Loucy (cell line): ENCODE measurements at regions not wholly inside any gene's neighbourhood (a gene's known extent, or its start where the extent isn't known, plus 50 kb on each side); places are given as distances from the start of the nearest gene placed in this dataset.

Experiments used
- H2AFZ ChIP-seq: fragments of 200-600 bp; sonication (generic); 2 replicates; pipeline ENCODE4 v1.6.0; 2016; ENCODE audit warnings: antibody characterized with exemption, mild to moderate bottlenecking, low read length, moderate library complexity
- H3F3A ChIP-seq: fragments of 200-600 bp; 2 replicates; pipeline ENCODE4 v1.6.0; 2016; ENCODE audit warnings: antibody characterized with exemption, low read depth, mild to moderate bottlenecking
- H3K27me3 ChIP-seq: fragments of 200-600 bp; sonication (generic); 2 replicates; pipeline ENCODE4 v1.6.1; 2014; ENCODE audit warnings: low read length, mild to moderate bottlenecking; ENCODE audit not compliant: insufficient read depth, poor library complexity, severe bottlenecking
- H3K36me3 ChIP-seq: fragments of 200-600 bp; sonication (generic); 2 replicates; pipeline ENCODE4 v1.6.1; 2016; ENCODE audit warnings: low read length; ENCODE audit not compliant: insufficient read depth
- H3K4me1 ChIP-seq: fragments of 200-600 bp; sonication (generic); 2 replicates; pipeline ENCODE4 v1.5.1; 2014; ENCODE audit warnings: low read length, mild to moderate bottlenecking; ENCODE audit not compliant: insufficient read depth, poor library complexity, severe bottlenecking
- H3K4me2 ChIP-seq: fragments of 200-600 bp; sonication (generic); 2 replicates; pipeline ENCODE4 v1.6.0; 2014; ENCODE audit warnings: antibody characterized with exemption, low read length, low read depth, mild to moderate bottlenecking; ENCODE audit not compliant: poor library complexity, severe bottlenecking
- H3K4me3 ChIP-seq: fragments of 200-600 bp; sonication (generic); 2 replicates; pipeline ENCODE4 v1.5.1; 2014; ENCODE audit warnings: low read length, mild to moderate bottlenecking, mixed read lengths; ENCODE audit not compliant: poor library complexity, severe bottlenecking
- H3K79me2 ChIP-seq: fragments of 200-600 bp; sonication (generic); 2 replicates; pipeline ENCODE4 v1.6.1; 2014; ENCODE audit warnings: low read length; ENCODE audit not compliant: insufficient read depth
- H3K9ac ChIP-seq: fragments of 200-600 bp; sonication (generic); 2 replicates; pipeline ENCODE4 v1.6.0; 2014; ENCODE audit warnings: mild to moderate bottlenecking, low read depth, low read length, moderate library complexity; ENCODE audit not compliant: poor library complexity, severe bottlenecking
- H3K9me2 ChIP-seq: fragments of 200-600 bp; sonication (generic); replicated peaks from 2 replicates; pipeline ENCODE4 v1.6.1; 2016; ENCODE audit warnings: low read depth, low read length, mixed read lengths
- H3K9me3 ChIP-seq: fragments of 200-600 bp; sonication (generic); 2 replicates; pipeline ENCODE4 v1.6.1; 2014; ENCODE audit warnings: mild to moderate bottlenecking, antibody characterized with exemption, low read length, low read depth; ENCODE audit not compliant: insufficient read depth
- H4K20me1 ChIP-seq: fragments of 200-600 bp; sonication (generic); 2 replicates; pipeline ENCODE4 v1.6.0; 2014; ENCODE audit warnings: antibody characterized with exemption, low read length, mild to moderate bottlenecking; ENCODE audit not compliant: insufficient read depth, poor library complexity, severe bottlenecking
- CTCF ChIP-seq: fragments of 200-600 bp; sonication (generic); conservative IDR thresholded peaks from 2 replicates; pipeline ENCODE4 v1.5.1; 2014; ENCODE audit warnings: mild to moderate bottlenecking, antibody characterized with exemption, low read length
- EZH2phosphoT487 ChIP-seq: fragments of 200-600 bp; IDR thresholded peaks from 2 replicates; pipeline ENCODE4 v1.6.1; 2018; ENCODE audit warnings: antibody characterized with exemption, mild to moderate bottlenecking, moderate library complexity, borderline replicate concordance

- Histone ChIP-seq H3F3A (no peaks in the 10 kb centered on the region), H3K79me2 (no peaks in the 10 kb centered on the region), H3K27me3 (no peaks in the 10 kb centered on the region), H4K20me1 (no peaks in the 10 kb centered on the region), H3K4me1 (peaks cover 6% of the 10 kb centered on the region), H3K4me2 (no peak overlapping the region), H3K9me2 (no peaks in the 10 kb centered on the region), H3K9ac (no peak overlapping the region), H3K4me3 (no peak overlapping the region), H3K36me3 (no peaks in the 10 kb centered on the region), H3K9me3 (no peaks in the 10 kb centered on the region), H2AFZ (no peak overlapping the region)
- TF ChIP-seq CTCF (no peak), EZH2phosphoT487 (no peak)
Measured at GRCh38 chr17:15888436-15888835, 56.5 kb upstream of the ADORA2B start.

DNA sequence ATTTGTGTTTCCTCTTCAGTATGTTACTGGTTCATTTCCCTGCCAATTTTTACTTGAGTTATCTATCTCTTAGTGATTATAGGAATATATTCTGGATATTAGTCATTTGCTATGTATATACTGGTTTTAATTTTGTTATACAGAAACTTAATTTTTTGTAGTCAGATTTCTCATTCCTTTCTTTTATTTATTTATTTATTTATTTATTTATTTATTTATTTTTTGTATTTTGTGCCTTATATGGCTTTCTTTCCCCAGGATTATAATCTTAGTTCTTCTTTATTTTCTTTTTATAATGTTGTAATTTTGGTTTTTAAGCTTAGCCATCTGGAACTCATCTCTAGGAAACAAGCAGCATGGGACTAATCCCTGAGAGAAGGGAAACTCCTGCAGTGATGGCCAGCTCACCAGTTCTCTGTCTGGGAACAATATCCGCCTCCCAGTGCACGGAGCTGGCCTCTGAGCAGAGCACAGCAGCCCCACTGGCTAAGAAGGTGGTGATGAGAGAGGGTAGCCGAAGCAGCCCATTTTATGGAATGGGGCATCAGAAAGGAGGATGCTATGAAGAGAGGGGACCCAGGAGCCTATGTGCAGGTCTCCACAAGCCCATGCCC, 54.5 kb upstream of the ADORA2B start:
- H3K4me1 ChIP-seq: peaks cover 9% of the 10 kb centered on the region

DNA sequence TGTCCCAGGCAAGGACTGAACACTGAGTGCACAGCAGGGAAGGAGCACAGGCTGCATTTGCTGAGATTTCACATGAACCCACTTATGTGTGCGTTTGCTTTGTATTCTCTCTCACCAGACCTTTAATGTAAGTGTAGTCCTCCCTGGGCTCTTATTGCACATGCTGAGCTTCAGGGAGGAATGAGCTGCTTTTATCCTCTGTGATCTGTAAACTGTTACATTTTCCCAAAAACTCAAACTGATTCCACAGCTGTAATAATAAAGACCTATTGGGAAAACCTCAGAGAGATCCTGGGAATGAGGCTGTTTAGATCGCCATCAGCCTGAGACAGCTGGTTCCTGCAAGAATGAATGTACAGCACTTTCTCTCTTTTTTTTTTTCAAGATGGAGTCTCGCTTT, 53.6 kb upstream of the ADORA2B start:
- H3K9ac ChIP-seq: no peak overlapping the region
- no peaks in the 10 kb centered on the region for H3K9me2 ChIP-seq
- H3K36me3 ChIP-seq: no peaks in the 10 kb centered on the region
- no peak overlapping the region for H2AFZ ChIP-seq
- no peak for TF ChIP-seq CTCF
- TF ChIP-seq EZH2phosphoT487: no peak
- H3K79me2 ChIP-seq: no peaks in the 10 kb centered on the region
- H3K4me3 ChIP-seq: no peak overlapping the region
- no peaks in the 10 kb centered on the region for H3K27me3 ChIP-seq
- H3K4me2 ChIP-seq: no peak overlapping the region
- no peaks in the 10 kb centered on the region for H3F3A ChIP-seq
- no peaks in the 10 kb centered on the region for H3K9me3 ChIP-seq
- H3K4me1 ChIP-seq: peaks cover 5% of the 10 kb centered on the region
- H4K20me1 ChIP-seq: no peaks in the 10 kb centered on the region

More for the DNA sequence above, 54.5 kb upstream of the ADORA2B start:
- H3K36me3 ChIP-seq: no peaks in the 10 kb centered on the region
- no peaks in the 10 kb centered on the region for H3K9me3 ChIP-seq
- H4K20me1 ChIP-seq: no peaks in the 10 kb centered on the region
- H3K4me3 ChIP-seq: no peak overlapping the region
- H3K9ac ChIP-seq: no peak overlapping the region
- no peak for TF ChIP-seq EZH2phosphoT487
- TF ChIP-seq CTCF: no peak
- H3K9me2 ChIP-seq: no peaks in the 10 kb centered on the region
- H3F3A ChIP-seq: no peaks in the 10 kb centered on the region
- no peaks in the 10 kb centered on the region for H3K27me3 ChIP-seq
- H3K4me2 ChIP-seq: no peak overlapping the region
- no peaks in the 10 kb centered on the region for H3K79me2 ChIP-seq
- H2AFZ ChIP-seq: no peak overlapping the region
